ENCODE measurements at regions not wholly inside any gene's neighbourhood (a gene's known extent, or its start where the extent isn't known, plus 50 kb on each side); places are given as distances from the start of the nearest gene placed in this dataset.

DNA sequence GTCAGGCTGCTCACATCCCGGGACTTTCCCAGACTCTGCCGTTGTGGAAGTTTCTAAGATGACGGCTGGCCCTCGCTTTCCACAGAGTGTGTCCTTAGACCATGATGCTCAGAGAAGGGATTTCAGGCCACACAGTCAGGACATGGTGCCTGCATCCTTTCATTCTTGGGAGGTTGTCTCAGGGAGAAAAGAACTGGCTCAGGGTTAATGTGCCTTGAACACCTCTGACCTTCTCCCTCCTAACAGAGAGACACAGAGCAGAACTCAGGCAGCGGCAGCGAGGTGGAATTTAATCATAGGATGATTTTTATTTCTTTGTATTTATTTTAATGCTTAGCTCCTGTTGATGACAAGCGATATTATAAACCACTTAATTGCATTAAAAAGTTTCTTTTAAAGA lies 96.9 kb upstream of the ATP2B2 start:
- Histone ChIP-seq H3K9ac (ENCODE audit: insufficient read depth, low read depth, low read length) (no peak overlapping the region), H3K4me3 (replicated peaks in 1 of 3; ENCODE audit: insufficient read depth in 1 of 3, low read depth in 2 of 3, low read length in 3 of 3) (no peak overlapping the region), H3K9me3 (ENCODE audit: low read length) (no peaks in the 10 kb centered on the region), H2AFZ (ENCODE audit: low read length) (no peak overlapping the region), H3K27me3 (ENCODE audit: control insufficient read depth in 1 of 2, insufficient read depth in 2 of 2, low read length in 2 of 2) (peaks cover 0 to 7% of the 10 kb centered on the region in 2 experiments; a peak in 2 of 5 replicates), H4K20me1 (ENCODE audit: insufficient read depth, low read length) (no peaks in the 10 kb centered on the region), H3K79me2 (ENCODE audit: insufficient read depth, low read length) (no peaks in the 10 kb centered on the region), H3K4me1 (ENCODE audit: insufficient read depth, low read length) (peaks cover 33% of the 10 kb centered on the region), H3K4me2 (ENCODE audit: low read depth, low read length) (no peak overlapping the region), H3K36me3 (replicated peaks in 1 of 2; ENCODE audit: control insufficient read depth in 1 of 2, insufficient read depth in 2 of 2, low read length in 2 of 2) (no peaks in the 10 kb centered on the region), H3K27ac (ENCODE audit: extremely low read length, insufficient read depth, low read length) (no peak overlapping the region)
- no TSS peak for BruUV-seq (replicated peaks)
- WGBS (ENCODE audit: low lambda C conversion rate) = 33% methylated on average over 7 of the region's 7 CpGs
- DNase-seq (ENCODE audit: low spot score) = no peak
- no peak for FAIRE-seq
- ChIA-PET CTCF (ENCODE audit: low intra/inter-chr PET ratio, low total read pairs) (no interaction called here), POLR2A (no interaction called here)
- ATAC-seq = no peak
- no peak for TF ChIP-seq SALL2 (CRISPR knock-in tag; IDR thresholded peaks at IDR 0.05)
- TF ChIP-seq, protein P1, sequence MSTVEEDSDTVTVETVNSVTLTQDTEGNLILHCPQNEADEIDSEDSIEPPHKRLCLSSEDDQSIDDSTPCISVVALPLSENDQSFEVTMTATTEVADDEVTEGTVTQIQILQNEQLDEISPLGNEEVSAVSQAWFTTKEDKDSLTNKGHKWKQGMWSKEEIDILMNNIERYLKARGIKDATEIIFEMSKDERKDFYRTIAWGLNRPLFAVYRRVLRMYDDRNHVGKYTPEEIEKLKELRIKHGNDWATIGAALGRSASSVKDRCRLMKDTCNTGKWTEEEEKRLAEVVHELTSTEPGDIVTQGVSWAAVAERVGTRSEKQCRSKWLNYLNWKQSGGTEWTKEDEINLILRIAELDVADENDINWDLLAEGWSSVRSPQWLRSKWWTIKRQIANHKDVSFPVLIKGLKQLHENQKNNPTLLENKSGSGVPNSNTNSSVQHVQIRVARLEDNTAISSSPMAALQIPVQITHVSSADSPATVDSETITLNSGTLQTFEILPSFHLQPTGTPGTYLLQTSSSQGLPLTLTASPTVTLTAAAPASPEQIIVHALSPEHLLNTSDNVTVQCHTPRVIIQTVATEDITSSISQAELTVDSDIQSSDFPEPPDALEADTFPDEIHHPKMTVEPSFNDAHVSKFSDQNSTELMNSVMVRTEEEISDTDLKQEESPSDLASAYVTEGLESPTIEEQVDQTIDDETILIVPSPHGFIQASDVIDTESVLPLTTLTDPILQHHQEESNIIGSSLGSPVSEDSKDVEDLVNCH (CRISPR knock-in tag; IDR thresholded peaks at IDR 0.05) = no peak
- no peak for TF ChIP-seq JARID2 (CRISPR knock-in tag; IDR thresholded peaks at IDR 0.05; ENCODE audit: insufficient replicate concordance)
- TF ChIP-seq TBP (CRISPR knock-in tag; IDR thresholded peaks at IDR 0.05) = no peak
- no peak for TF ChIP-seq ONECUT2 (CRISPR knock-in tag; IDR thresholded peaks at IDR 0.05)
- no peak for TF ChIP-seq ZNF253 (CRISPR knock-in tag; IDR thresholded peaks at IDR 0.05; ENCODE audit: borderline replicate concordance)
- in situ Hi-C loops (cut with HindIII; ENCODE audit: extremely low pct_ligation_motif_present, low pct_unique_long_range_greater_than_20kb) = no loop called here
- intact Hi-C loops (cut with micrococcal nuclease; ENCODE audit: unreplicated experiment) = no loop called here

Data from HepG2 (cell line).